Stimulated activated CD4-positive, alpha-beta T cell treated with anti-CD3 and anti-CD28 coated beads, Interleukin-4, amount 100 ng/mL, for 48 hours (primary cell): ENCODE measurements at regions not wholly inside any gene's neighbourhood (a gene's known extent, or its start where the extent isn't known, plus 50 kb on each side); places are given as distances from the start of the nearest gene placed in this dataset.

Source experiments
- DNase-seq, 2 donors: peaks; one replicate each; pipeline ENCODE4 v3.0.0-alpha.2; 2020; ENCODE audit warnings: low read depth in 2 of 2

GRCh38 chr9:80004714-80005113 lies 432.9 kb downstream of the TLE4 start:
- DNase-seq = no peak

GRCh38 chr9:79990536-79990935 lies 418.8 kb downstream of the TLE4 start:
- no peak for DNase-seq

GRCh38 chr9:79989079-79989478 lies 417.3 kb downstream of the TLE4 start:
- DNase-seq = no peak

- no peak for DNase-seq
Observed at GRCh38 chr9:79988126-79988525, 416.4 kb downstream of the TLE4 start.

- DNase-seq = no peak
Observed at GRCh38 chr9:79986437-79986836, 414.7 kb downstream of the TLE4 start.

GRCh38 chr9:79985772-79986171 lies 414.0 kb downstream of the TLE4 start:
- no peak for DNase-seq

- no peak for DNase-seq
Observed at GRCh38 chr9:79985264-79985663, 413.5 kb downstream of the TLE4 start.

- DNase-seq = no peak
Observed at GRCh38 chr9:79984429-79985067, 412.8 kb downstream of the TLE4 start.

GRCh38 chr9:79980432-79980831 lies 408.7 kb downstream of the TLE4 start:
- no peak for DNase-seq

- no peak for DNase-seq
Observed at GRCh38 chr9:79977510-79978197, 405.9 kb downstream of the TLE4 start.

GRCh38 chr9:79977074-79977435 lies 405.3 kb downstream of the TLE4 start:
- DNase-seq = no peak

- DNase-seq = no peak
Observed at GRCh38 chr9:79976257-79977073, 404.7 kb downstream of the TLE4 start.

- DNase-seq = no peak
Observed at GRCh38 chr9:79975621-79976256, 404.0 kb downstream of the TLE4 start.

- DNase-seq = no peak
Observed at GRCh38 chr9:79974806-79975422, 403.1 kb downstream of the TLE4 start.

GRCh38 chr9:79973627-79974026 lies 401.9 kb downstream of the TLE4 start:
- no peak for DNase-seq

GRCh38 chr9:79970146-79970425 lies 398.3 kb downstream of the TLE4 start:
- DNase-seq = no peak

GRCh38 chr9:79969393-79970145 lies 397.8 kb downstream of the TLE4 start:
- DNase-seq = no peak

GRCh38 chr9:79968533-79968932 lies 396.8 kb downstream of the TLE4 start:
- no peak for DNase-seq

GRCh38 chr9:79962836-79963235 lies 391.1 kb downstream of the TLE4 start:
- no peak for DNase-seq

GRCh38 chr9:79962150-79962549 lies 390.4 kb downstream of the TLE4 start:
- DNase-seq = no peak

- DNase-seq = peak in 1 of 2 donors; percentile 2
Observed at GRCh38 chr9:79955300-79955699, 383.5 kb downstream of the TLE4 start.
